Endothelial cell of umbilical vein (primary cell): ENCODE measurements at regions not wholly inside any gene's neighbourhood (a gene's known extent, or its start where the extent isn't known, plus 50 kb on each side); places are given as distances from the start of the nearest gene placed in this dataset.
A peak's percentile ranks its signal among the peaks of the same experiment; 100 is the strongest.

Source experiments
- BruUV-seq: library from RNA; stranded (reverse); fragments of 400-500 nt; replicated peaks from 2 replicates; lab custom pipeline; 2021; lab: Mats Ljungman, UMichigan
- CTCF ChIA-PET: fragments of 300-600, 350-600 bp; sonication (Branson Sonifier 250); formaldehyde crosslinking; loops from one replicate; lab custom pipeline; 2021; ENCODE audit warnings: antibody characterized with exemption, inconsistent platforms; lab: Charles Lee
- POLR2A ChIA-PET: fragments of 300-600, 350-600 bp; sonication (Branson Sonifier 250); formaldehyde crosslinking; loops from one replicate; lab custom pipeline; 2021; ENCODE audit warnings: antibody characterized with exemption, inconsistent platforms; lab: Charles Lee
- DNase-seq: peaks from one replicate; pipeline ENCODE4 v3.0.0-alpha.2; 2011; ENCODE audit warnings: low read depth, low spot score
- FAIRE-seq: peaks from 2 replicates; lab custom pipeline; 2011; peaks lifted over from hg19 to GRCh38; lab: Jason Lieb, UNC
- H2AFZ ChIP-seq: 2 replicates; pipeline ENCODE4 v1.6.0; 2012; ENCODE audit warnings: low read depth, low read length, control low read depth, inconsistent platforms
- H3K27ac ChIP-seq: 2 replicates; pipeline ENCODE4 v1.5.1; 2011; ENCODE audit warnings: low read depth, mild to moderate bottlenecking, control low read depth, low read length, moderate library complexity; ENCODE audit not compliant: insufficient read depth
- H3K27me3 ChIP-seq, 2 experiments: 2 replicates each; pipeline versions ENCODE4 v1.6.0 to v1.6.1; 2011; ENCODE audit warnings: low read length in 2 of 2, mixed read lengths in 1 of 2; ENCODE audit not compliant: control insufficient read depth in 2 of 2, insufficient read depth in 2 of 2
- H3K36me3 ChIP-seq, 2 experiments: 2 replicates in 1 of 2; 3 replicates in 1 of 2; pipeline ENCODE4 v1.5.1; 2011; ENCODE audit warnings: low read length in 2 of 2, mild to moderate bottlenecking in 1 of 2, moderate library complexity in 1 of 2; ENCODE audit not compliant: control insufficient read depth in 2 of 2, insufficient read depth in 2 of 2; ENCODE audit errors: extremely low read depth in 1 of 2
- H3K4me1 ChIP-seq: 3 replicates; pipeline ENCODE4 v1.5.1; 2011; ENCODE audit warnings: mild to moderate bottlenecking, low read length; ENCODE audit not compliant: control insufficient read depth, insufficient read depth; ENCODE audit errors: extremely low read depth
- H3K4me2 ChIP-seq: 2 replicates; pipeline ENCODE4 v1.6.1; 2011; ENCODE audit warnings: low read length, control low read depth, mixed read lengths; ENCODE audit not compliant: insufficient read depth
- H3K4me3 ChIP-seq, 3 experiments: fragments of 200-600 bp in 1 of 3; sonication (generic), shearing (Covaris generic) in 1 of 3; replicated peaks in 1 of 3; 2 replicates each; pipeline ENCODE4 v1.5.1; 2011 to 2016; ENCODE audit warnings: control low read depth in 3 of 3, low read length in 3 of 3, mild to moderate bottlenecking in 2 of 3, inconsistent platforms in 1 of 3, low read depth in 1 of 3, moderate library complexity in 1 of 3; ENCODE audit not compliant: insufficient read depth in 1 of 3
- H3K79me2 ChIP-seq: 2 replicates; pipeline ENCODE4 v1.6.0; 2012; ENCODE audit warnings: low read length, inconsistent platforms; ENCODE audit not compliant: control insufficient read depth, insufficient read depth
- H3K9ac ChIP-seq: replicated peaks from 2 replicates; pipeline ENCODE3; 2011; ENCODE audit warnings: low read length, control low read depth; ENCODE audit not compliant: insufficient read depth; ENCODE audit errors: extremely low read depth
- H3K9me1 ChIP-seq: replicated peaks from 3 replicates; pipeline ENCODE4 v1.6.0; 2011; ENCODE audit warnings: mild to moderate bottlenecking, low read length; ENCODE audit not compliant: control insufficient read depth, insufficient read depth; ENCODE audit errors: extremely low read depth
- H3K9me3 ChIP-seq: replicated peaks from 2 replicates; pipeline ENCODE4 v1.5.1; 2012; ENCODE audit warnings: low read length, inconsistent platforms; ENCODE audit not compliant: control insufficient read depth, insufficient read depth
- H4K20me1 ChIP-seq: replicated peaks from 2 replicates; pipeline ENCODE3; 2011; ENCODE audit warnings: mild to moderate bottlenecking, low read length; ENCODE audit not compliant: control insufficient read depth, insufficient read depth; ENCODE audit errors: extremely low read depth
- CTCF ChIP-seq, 2 donors: IDR thresholded peaks; 1 replicate in 1 of 2; 2 replicates in 1 of 2; pipeline ENCODE4 v1.5.1; 2011; ENCODE audit warnings: low read length in 2 of 2, mild to moderate bottlenecking in 2 of 2, moderate library complexity in 2 of 2, control low read depth in 1 of 2, inconsistent platforms in 1 of 2, low read depth in 1 of 2; ENCODE audit not compliant: insufficient read depth in 1 of 2; ENCODE audit errors: extremely low read depth in 1 of 2
- EZH2 ChIP-seq: IDR thresholded peaks from 2 replicates; pipeline ENCODE4 v1.6.1; 2012; ENCODE audit warnings: borderline replicate concordance, low read depth, mild to moderate bottlenecking, moderate library complexity, low read length, inconsistent platforms; ENCODE audit not compliant: severe bottlenecking
- FOS ChIP-seq: IDR thresholded peaks from 2 replicates; pipeline ENCODE4 v1.6.1; 2011; ENCODE audit warnings: mild to moderate bottlenecking, low read length, moderate library complexity, borderline replicate concordance; ENCODE audit not compliant: insufficient read depth
- GATA2 ChIP-seq: IDR thresholded peaks from 2 replicates; pipeline ENCODE4 v1.7.0; 2011; ENCODE audit warnings: low read depth, mild to moderate bottlenecking, moderate library complexity, mixed read lengths, low read length; ENCODE audit not compliant: insufficient read length, insufficient read depth
- JUN ChIP-seq: IDR thresholded peaks from 2 replicates; pipeline ENCODE4 v1.6.1; 2011; ENCODE audit warnings: borderline replicate concordance, low read depth; ENCODE audit not compliant: insufficient read length, insufficient read depth
- MAX ChIP-seq: IDR thresholded peaks from 2 replicates; pipeline ENCODE4 v1.6.1; 2011; ENCODE audit not compliant: insufficient read depth, insufficient read length
- MYC ChIP-seq: IDR thresholded peaks from one replicate; pipeline ENCODE4 v1.6.1; 2011; ENCODE audit warnings: mild to moderate bottlenecking, low read depth, low read length
- POLR2A ChIP-seq: IDR thresholded peaks from 2 replicates; pipeline ENCODE4 v1.6.1; 2012; ENCODE audit warnings: low read depth, mild to moderate bottlenecking, control low read depth, low read length
- POLR2AphosphoS5 ChIP-seq: IDR thresholded peaks from 2 replicates; pipeline ENCODE4 v1.6.1; 2012; ENCODE audit warnings: low read depth, mild to moderate bottlenecking, control low read depth, low read length, moderate library complexity; ENCODE audit not compliant: insufficient read depth
- dilution Hi-C: fragments of 300-500 bp; cut with MboI; formaldehyde crosslinking; loops from one replicate; pipeline ENCODE4 v1.15.0; 2019; ENCODE audit warnings: low sequenced_read_pairs; ENCODE audit not compliant: extremely low pct_ligation_motif_present
- intact Hi-C: fragments of 100-400 bp; cut with micrococcal nuclease; formaldehyde crosslinking; loops from one replicate; pipeline ENCODE4 v1.10.0; 2022

GRCh38 chr1:234699795-234700665 is 90.1 kb upstream of the IRF2BP2 start:
- no TSS peak for BruUV-seq
- Histone ChIP-seq H4K20me1 (no peaks in the 10 kb centered on the region), H3K4me1 (peaks cover 9% of the 10 kb centered on the region), H3K9me3 (no peaks in the 10 kb centered on the region), H3K27me3 (no peaks in the 10 kb centered on the region), H3K27ac (no peak overlapping the region), H3K36me3 (no peaks in the 10 kb centered on the region), H3K79me2 (no peaks in the 10 kb centered on the region), H2AFZ (no peak overlapping the region), H3K9ac (no peak overlapping the region), H3K4me2 (no peak overlapping the region), H3K4me3 (no peak overlapping the region), H3K9me1 (no peaks in the 10 kb centered on the region)
- intact Hi-C loops: no loop called here
- no peak for FAIRE-seq
- DNase-seq: peak; percentile 19
- no peak for TF ChIP-seq EZH2
- no peak for TF ChIP-seq CTCF (IDR thresholded peaks at IDR 0.05; ENCODE audit: extremely low read depth in 1 of 2, insufficient read depth in 1 of 2, low read depth in 1 of 2, low read length in 2 of 2)
- no peak for TF ChIP-seq POLR2A
- TF ChIP-seq GATA2: no peak
- TF ChIP-seq MYC: no peak
- no peak for TF ChIP-seq JUN
- TF ChIP-seq POLR2AphosphoS5: no peak
- no peak for TF ChIP-seq MAX
- TF ChIP-seq FOS: no peak
- dilution Hi-C loops: no loop called here
- ChIA-PET POLR2A (no interaction called here), CTCF (interaction anchor here (0.7 to 1.0 kb wide), 2 partner anchors 68 to 201 kb away, joined by 3 read pairs; no protein-coding TSS in a partner anchor)
